HFFc6 (cell line): ENCODE measurements at regions not wholly inside any gene's neighbourhood (a gene's known extent, or its start where the extent isn't known, plus 50 kb on each side); places are given as distances from the start of the nearest gene placed in this dataset.
A peak's percentile ranks its signal among the peaks of the same experiment; 100 is the strongest.

Experiments used
- DNase-seq: peaks from one replicate; pipeline ENCODE4 v3.0.0-alpha.2; 2018
- H3K27ac Mint-ChIP-seq: 2 replicates; pipeline ENCODE4 v1.8.0; 2020; ENCODE audit warnings: mild to moderate bottlenecking, mixed read lengths
- H3K27me3 Mint-ChIP-seq: 2 replicates; pipeline ENCODE4 v1.8.0; 2021; ENCODE audit warnings: mild to moderate bottlenecking, moderate library complexity, mixed read lengths; ENCODE audit not compliant: insufficient read depth
- H3K36me3 Mint-ChIP-seq: 2 replicates; pipeline ENCODE4 v1.8.0; 2021; ENCODE audit warnings: low read depth, mixed read lengths
- H3K4me1 Mint-ChIP-seq: 2 replicates; pipeline ENCODE4 v1.8.0; 2020; ENCODE audit warnings: low read depth, mixed read lengths
- H3K4me3 Mint-ChIP-seq: 2 replicates; pipeline ENCODE4 v1.8.0; 2020; ENCODE audit warnings: mild to moderate bottlenecking, moderate library complexity, mixed read lengths
- H3K9me3 Mint-ChIP-seq: 2 replicates; pipeline ENCODE4 v1.8.0; 2020; ENCODE audit warnings: mild to moderate bottlenecking, mixed read lengths
- CTCF ChIP-seq: fragments of 200-600 bp; sonication (generic); IDR thresholded peaks from 2 replicates; pipeline ENCODE4 v1.5.0; 2021; ENCODE audit warnings: antibody characterized with exemption, mild to moderate bottlenecking

- Mint-ChIP-seq H3K4me3 (peak overlapping the region; percentile 27; the same call in 1 of the 2 replicates), H3K27me3 (no peaks in the 10 kb centered on the region), H3K27ac (peak overlapping the region; percentile 87), H3K9me3 (peaks cover 8% of the 10 kb centered on the region), H3K36me3 (no peaks in the 10 kb centered on the region; the same call in 1 of the 2 replicates), H3K4me1 (peaks cover 71% of the 10 kb centered on the region)
- no peak for TF ChIP-seq CTCF
- no peak for DNase-seq
These were observed 90.7 kb downstream of the GPR88 start for GRCh38 chr1:100628631-100629081.

GRCh38 chr1:100629391-100629790, 90.2 kb upstream of the VCAM1 start:
- no peak for TF ChIP-seq CTCF
- Mint-ChIP-seq H3K27ac (peak overlapping the region; percentile 42; the same call in 1 of the 2 replicates), H3K4me1 (peaks cover 64% of the 10 kb centered on the region), H3K36me3 (no peaks in the 10 kb centered on the region; the same call in 1 of the 2 replicates), H3K27me3 (no peaks in the 10 kb centered on the region), H3K4me3 (no peak overlapping the region), H3K9me3 (peaks cover 8% of the 10 kb centered on the region)
- DNase-seq, result no peak

GRCh38 chr1:100631015-100631551, 88.5 kb upstream of the VCAM1 start:
- H3K4me3 Mint-ChIP-seq, result peak overlapping the region; percentile 40
- peaks cover 8% of the 10 kb centered on the region for H3K9me3 Mint-ChIP-seq
- H3K27me3 Mint-ChIP-seq, result peaks cover 2% of the 10 kb centered on the region; the same call in 1 of the 2 replicates
- H3K27ac Mint-ChIP-seq, result peak overlapping the region; percentile 80
- peak; percentile 94 for DNase-seq
- H3K36me3 Mint-ChIP-seq, result peaks cover 8% of the 10 kb centered on the region; the same call in 1 of the 2 replicates
- peaks cover 53% of the 10 kb centered on the region for H3K4me1 Mint-ChIP-seq
- no peak for TF ChIP-seq CTCF

- Mint-ChIP-seq H3K36me3 (no peaks in the 10 kb centered on the region), H3K4me1 (no peaks in the 10 kb centered on the region; the same call in 1 of the 2 replicates), H3K27ac (no peak overlapping the region), H3K4me3 (no peak overlapping the region), H3K9me3 (no peaks in the 10 kb centered on the region), H3K27me3 (peaks cover 2% of the 10 kb centered on the region)
- DNase-seq, result no peak
- no peak for TF ChIP-seq CTCF
These were observed 76.7 kb upstream of the VCAM1 start for GRCh38 chr1:100642826-100643225.

- DNase-seq, result no peak
- H3K27me3 Mint-ChIP-seq, result peaks cover 2% of the 10 kb centered on the region
- no peaks in the 10 kb centered on the region; the same call in 1 of the 2 replicates for H3K9me3 Mint-ChIP-seq
- no peaks in the 10 kb centered on the region for H3K36me3 Mint-ChIP-seq
- no peaks in the 10 kb centered on the region; the same call in 1 of the 2 replicates for H3K4me1 Mint-ChIP-seq
- H3K4me3 Mint-ChIP-seq, result no peak overlapping the region
- no peak for TF ChIP-seq CTCF
- no peak overlapping the region for H3K27ac Mint-ChIP-seq
These were observed 75.9 kb upstream of the VCAM1 start for GRCh38 chr1:100643471-100644196.
